GM18867 (cell line): ENCODE measurements at regions not wholly inside any gene's neighbourhood (a gene's known extent, or its start where the extent isn't known, plus 50 kb on each side); places are given as distances from the start of the nearest gene placed in this dataset.

Experiments used
- ATAC-seq: cut with Tn5 transposase; IDR thresholded peaks from one replicate; pipeline ENCODE4 v1.9.1; 2021; ENCODE audit warnings: mild to moderate bottlenecking, moderate library complexity; ENCODE audit not compliant: unreplicated experiment

DNA sequence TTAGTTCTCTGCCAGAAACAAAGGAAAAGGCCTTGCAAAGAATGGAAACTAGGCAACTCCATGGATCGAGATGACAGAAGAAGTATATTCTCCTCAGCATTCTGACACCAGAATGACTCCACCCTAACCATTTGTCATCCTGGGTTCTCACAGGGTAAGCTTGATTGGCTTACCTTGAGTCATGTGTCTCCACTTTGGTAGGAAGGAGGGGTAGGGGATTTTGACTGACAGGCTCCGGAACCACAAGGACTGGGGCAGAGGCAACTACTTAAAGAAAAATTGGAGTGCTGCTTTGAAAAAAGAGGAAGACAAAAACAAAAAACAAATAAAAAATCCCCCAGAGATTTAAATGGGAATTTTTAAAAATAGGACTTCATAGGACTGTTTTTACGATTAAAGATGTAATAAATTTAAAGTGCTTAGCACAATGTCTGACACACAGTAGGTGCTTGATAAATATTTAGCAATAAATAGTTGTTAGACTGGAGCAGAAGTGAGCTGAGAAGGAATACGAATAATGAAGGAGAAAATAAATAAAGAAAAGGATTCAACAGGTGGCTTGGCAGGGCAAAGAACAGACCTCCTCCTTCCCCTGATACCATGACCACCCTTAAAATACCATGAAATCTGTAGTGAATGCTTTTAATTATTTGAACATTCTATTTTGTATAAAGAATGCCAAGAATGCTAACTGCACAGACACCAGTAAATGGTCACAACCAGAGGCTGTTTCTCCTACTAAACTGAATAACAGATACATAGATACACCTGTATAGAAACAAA, 230.2 kb downstream of the CDCA7 start:
- ATAC-seq, result no peak

DNA sequence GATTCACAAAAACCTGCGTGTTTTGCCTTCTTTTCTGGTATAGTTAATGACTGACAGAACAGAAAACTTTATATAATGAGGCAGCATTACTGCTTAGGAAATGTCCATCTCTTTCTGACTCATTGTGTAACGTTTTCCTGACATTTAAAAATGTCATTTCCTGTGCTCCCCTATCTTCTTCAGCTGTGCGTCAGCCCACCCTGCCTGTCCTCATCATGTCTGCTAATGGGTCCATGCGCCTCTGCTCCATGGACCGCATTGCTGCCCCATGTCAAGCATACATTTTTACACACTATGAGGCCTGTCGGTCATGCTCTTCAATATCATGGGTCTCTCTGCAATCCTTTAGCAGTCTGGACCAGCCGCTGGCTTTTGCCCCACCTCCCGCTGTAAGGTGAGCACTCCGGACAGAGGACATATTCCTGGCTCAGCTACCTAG, 234.3 kb downstream of the CDCA7 start:
- ATAC-seq, result no peak

DNA sequence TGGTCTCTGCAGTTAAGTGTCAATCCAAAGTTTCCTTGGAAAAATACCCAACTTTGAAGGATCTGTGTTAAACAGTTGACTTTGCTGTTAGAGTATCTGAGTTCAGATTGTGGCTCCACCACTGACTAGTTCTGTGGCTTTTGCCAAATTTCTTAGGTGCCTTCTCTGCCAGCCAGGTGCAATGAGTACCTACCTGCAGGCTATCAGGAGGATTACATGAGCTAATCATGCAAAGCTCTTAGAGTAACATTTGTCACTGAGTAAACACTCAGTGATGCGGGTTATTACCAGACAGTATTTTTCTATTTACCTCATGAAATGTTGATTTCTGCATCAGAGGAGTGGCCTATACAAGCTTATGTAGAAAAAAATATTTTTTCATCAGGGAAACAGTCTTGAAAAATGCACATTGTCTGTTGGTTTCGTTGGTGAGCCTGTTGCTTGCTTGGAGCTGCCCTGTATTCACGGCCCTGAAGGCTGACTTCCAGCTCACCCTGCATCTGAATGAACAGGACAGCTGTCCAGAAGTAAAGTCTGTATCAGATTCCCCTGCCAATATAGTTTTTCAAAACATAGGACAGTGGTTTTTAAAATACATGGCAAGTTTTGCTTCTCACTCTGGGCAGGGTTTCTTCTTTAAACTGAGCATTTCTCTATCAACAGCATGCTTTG, 235.1 kb downstream of the CDCA7 start:
- ATAC-seq, result no peak

DNA sequence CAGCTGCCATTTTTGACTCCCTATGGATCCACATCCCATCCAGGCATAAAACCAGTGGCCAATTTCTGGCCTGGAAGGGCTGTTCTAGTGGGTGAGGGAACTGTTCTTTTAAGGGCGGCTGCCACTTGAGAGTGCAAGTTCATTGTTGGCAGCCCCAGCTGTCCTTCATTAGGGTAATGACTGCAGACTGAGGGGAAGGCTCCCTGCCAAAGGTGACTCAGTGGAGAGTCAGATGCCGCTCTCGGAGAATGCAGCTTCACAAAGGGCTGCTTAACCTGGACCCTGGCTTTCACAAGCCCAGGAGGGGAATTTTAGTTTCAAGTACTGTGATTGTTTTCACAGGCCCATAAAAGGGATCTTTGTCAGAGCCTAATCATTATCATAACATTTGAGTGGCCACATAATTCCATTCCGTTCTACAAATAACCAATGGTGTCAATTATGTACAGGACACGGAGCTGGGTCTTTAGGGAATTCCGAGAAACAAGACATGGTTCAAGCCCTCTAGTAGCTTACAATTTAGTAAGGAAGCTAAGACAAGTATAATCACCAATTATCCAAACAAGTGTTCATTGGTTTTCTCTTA, 235.7 kb downstream of the CDCA7 start:
- ATAC-seq, result no peak

DNA sequence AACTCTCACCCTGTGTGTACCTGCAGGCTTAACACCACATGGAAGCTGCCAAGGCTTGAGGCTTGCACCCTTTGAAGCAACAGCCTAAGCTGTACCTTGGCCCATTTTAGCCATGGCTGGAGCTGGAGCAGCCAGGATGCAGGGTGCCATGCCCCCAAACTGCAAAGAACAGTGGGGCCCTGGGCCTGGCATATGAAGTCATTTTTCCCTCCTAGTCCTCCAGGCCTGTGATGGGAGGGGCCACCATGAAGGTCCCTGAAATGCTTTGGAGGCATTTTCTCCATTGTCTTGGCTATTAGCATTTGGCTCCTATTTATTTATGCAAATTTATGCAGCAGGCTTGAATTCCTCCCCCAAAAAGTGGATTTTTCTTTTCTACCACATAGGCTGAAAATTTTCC, 238.4 kb downstream of the CDCA7 start:
- ATAC-seq, result no peak

DNA sequence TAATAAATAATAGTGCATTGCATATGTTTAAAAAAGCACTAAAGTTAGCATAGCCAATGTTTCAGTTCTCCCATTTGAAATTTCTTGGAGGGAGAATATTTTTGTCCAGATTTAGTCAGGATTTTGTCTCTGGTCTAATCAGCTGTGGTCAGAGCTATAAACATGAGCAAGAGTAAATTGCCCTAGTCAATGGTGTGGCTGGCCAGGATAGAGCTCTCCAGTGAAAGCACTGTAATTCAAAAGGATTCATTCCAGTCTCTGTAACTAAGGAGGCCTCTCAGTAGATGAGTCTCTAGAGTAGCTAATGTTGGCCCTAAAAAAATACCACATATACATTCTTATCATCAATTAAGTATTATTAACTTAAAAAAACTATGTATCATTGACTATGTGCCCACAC, 241.6 kb downstream of the CDCA7 start:
- ATAC-seq, result no peak

DNA sequence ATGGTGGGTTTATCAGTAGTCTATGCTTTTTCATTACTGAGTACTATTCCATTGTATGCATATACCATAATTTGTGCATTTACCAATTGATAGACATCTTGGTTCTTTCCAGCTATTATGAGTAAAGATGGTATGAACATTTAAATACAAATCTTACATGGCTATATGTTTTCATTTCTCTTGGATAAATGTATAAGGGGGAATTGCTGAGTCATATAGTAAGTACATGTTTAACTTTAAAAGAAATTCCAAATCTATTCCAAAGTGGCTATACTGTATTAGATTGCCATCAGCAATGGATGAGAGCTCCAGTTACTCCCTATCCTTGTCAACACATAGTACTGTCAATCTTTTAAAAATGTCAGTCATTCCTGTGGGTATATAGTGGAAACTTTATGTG, 243.9 kb downstream of the CDCA7 start:
- no peak for ATAC-seq

DNA sequence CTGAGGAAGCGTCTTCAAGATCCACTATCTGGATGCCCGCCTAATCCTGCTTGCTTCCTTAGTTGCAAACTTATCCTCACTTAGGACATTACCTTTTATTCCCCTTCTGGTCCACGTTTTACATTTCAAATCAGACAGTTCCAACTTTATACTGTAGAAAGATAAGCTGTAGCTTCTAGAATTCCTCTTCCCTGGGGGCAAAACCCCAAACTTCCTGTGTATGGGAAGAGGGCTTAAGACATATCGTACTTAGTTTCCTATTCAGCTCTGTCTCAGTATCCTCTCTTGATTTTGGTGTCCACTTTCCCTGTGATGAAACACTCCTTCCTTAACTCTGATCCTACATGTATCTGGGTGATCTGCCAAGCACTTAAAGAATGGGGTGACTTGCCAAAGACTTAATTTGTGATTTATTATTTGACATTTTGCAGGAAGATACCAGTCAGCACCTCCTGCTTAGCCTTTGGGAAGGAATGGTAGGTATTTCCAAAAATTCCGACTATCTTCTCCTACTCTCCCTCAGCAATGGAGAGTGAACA, 245.2 kb downstream of the CDCA7 start:
- no peak for ATAC-seq

DNA sequence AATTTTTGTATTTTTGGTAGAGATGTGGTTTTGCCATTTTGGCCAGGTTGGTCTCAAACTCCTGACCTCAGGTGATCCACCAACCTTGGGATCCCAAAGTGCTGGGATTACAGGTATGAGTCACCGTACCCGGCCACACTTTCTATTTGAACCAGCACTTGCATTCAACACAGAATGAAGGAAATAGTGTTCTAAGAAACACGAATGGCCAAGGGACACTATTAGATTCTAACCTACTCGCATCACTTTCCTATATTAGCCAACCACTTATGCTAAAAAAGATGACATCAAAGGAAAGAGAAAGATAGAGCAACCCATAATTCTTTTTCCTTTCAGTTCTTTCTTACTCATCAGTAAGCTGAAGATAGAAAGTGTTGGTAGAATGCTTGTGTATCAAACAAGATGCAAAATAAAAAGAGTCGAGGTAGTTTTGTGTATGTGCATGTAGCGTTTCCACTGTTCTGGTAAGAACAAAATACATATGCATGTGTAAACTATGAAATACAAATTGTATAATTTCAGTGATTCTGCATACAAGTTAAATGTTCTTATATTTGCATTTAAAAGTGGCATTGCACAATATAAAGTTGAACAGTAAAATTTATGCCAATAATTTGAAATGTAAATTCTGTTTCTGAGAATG, 247.6 kb downstream of the CDCA7 start:
- ATAC-seq, result no peak

DNA sequence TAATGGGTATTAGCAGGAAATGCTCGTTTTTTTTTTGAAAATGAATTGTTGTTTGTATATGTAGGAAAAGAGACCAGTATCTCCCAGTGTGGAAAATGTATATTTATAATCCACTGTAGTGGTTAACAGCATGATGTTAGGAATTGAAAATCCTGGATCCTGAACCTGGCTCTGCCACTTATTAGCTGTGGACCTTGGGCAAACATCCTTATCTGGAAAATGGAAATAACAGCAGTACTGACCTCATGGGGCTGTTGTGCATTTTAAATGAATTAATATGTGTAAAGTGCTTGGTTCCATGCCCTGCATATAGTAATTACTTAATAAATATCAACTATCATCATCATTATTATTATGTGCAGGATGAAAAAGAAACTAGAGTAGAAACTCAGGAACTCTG, 251.3 kb downstream of the CDCA7 start:
- ATAC-seq, result no peak

DNA sequence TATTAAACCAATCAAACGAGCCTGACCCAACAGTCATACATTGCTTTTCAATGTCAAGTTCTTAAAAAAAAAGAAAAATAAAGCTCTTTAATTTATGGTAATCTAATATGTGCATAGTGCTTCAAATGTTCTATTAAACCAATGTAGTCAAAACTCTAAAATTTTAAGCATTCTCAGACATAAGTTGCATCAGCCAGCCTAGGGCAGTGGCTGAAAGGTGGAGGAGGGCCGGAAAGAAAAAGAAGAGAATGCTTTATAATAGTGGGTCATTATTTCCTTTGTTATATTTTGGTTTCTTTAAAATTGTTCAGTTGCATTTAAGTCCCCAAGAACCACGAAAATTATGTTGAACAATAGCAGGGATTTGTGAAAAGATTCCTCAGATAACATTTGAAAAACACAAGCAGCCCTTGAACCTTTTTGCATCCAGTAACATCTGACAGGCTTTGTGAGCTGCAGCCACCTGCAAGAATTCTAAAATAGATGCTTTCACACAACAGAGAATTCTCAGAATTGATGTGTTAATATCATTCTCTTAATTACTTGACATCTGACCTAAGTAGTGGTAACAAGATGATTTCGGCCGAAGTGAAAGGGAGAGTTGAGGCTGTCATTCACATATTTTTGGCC, 252.1 kb downstream of the CDCA7 start:
- no peak for ATAC-seq

DNA sequence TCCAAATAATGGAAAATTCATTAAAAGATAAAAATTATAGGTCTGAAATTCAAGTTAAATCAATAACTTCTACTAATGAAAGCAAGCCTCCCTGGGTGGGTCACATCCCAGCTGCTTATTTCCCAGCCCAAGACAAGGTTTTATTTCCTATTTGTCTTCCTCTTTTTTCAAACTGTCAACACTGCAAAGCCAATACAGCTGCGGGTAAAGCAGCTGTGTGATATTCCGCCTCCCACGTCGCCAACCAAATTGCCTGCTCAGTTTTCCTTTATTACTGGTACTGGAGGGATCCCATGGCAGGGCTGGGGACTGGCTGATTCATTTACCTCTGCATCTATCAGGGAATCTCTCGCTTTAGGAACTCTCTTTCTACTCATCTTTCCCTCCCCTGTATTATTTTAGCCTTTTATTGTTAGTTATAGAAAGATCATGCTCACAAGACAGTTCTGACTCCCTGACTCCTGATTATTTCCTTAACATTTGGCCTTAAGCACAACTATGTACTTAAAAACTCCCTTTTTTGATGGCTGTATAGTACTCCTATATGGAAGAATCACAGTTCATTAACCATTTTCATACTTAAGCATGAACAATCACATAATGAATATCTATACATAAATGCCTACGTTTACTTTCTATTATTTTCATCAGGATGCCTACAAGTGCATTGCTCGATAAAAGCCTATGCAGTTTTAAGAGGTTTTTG, 253.1 kb downstream of the CDCA7 start:
- ATAC-seq, result no peak

DNA sequence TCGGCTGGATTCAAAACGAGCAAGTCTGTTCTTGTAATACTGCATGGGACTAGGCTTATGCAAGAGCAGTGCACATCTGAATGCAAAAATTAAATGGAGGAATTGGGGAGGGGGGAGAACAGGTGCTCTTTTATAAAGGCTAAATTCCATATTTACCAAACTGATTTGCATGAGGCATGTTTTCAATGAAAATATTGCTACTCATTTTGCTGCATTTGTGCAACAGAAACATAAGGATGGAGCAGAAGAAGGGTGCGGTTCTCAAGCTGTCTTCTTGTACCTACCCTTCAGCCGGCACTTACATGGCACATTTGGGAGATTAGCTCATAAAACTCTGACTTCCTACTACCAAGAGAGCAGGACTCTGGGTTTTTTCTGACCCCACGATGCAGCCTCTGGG, 256.4 kb downstream of the CDCA7 start:
- no peak for ATAC-seq

DNA sequence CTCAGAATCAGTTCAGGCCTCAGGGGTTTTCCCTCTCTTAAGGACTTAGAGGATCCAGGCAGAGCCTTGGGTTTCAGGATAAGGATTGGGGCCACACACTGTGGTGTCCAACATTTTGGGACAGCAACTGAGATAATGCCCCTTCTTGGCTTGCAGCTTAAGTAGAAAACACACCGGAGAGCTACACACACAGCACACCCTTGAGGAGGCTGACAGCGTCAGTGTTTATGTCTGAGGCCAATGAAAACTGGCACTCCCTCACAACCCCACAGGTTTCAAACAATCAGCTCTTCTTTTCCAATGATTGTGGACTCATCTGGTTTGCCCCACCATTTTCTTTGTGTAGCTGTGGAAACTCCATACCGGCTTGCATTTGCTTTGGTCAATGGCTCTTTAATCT, 257.7 kb downstream of the CDCA7 start:
- ATAC-seq, result no peak

DNA sequence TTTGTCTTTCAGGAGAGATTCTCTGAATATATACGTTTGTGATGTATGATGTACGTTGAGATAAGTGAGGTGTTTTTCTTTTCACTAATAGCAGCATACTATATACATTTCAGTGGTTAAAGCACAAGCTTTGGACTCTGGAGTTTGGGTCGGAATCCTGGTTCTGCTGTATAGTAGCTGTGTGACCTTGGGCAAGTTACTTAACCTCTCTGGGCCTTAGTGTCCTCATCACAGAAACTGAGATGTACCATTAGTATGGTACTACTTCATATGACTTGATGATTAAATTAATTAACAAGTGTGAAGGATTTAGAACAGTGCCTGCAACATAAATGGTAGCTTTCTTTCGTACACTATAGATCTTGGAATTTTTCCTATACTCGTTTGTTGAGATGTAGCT, 258.7 kb downstream of the CDCA7 start:
- ATAC-seq, result no peak

DNA sequence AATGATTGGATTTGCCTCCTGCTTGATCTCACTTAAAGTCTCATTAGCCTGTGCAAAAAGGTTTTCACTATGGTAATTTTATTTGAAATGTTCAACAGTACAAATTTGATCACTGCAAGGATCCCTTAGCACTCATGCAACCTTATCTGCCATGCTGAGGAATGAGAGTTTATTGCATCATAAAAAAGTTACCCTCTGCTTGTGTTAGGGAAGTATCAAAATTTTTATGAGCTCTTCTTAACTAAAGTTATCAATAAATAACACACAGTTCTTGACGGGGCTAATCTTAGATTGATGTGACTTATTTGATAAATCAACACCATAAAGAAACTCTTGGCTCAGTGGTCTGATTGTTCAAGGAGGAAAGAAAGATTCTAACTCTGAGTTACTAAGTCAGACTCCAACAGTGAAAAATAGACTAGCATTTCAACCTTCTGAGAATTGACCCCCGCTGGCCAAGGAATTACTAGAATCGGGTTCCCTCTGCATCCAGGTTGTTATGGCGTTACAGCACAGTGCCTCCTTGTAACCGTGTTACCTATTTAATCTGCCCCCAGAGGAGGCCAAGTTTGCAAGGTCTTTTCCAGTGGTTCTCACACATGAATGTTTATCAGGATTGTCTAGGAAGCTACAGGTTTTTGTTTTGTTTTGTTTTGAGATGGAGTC, 259.7 kb downstream of the CDCA7 start:
- no peak for ATAC-seq

DNA sequence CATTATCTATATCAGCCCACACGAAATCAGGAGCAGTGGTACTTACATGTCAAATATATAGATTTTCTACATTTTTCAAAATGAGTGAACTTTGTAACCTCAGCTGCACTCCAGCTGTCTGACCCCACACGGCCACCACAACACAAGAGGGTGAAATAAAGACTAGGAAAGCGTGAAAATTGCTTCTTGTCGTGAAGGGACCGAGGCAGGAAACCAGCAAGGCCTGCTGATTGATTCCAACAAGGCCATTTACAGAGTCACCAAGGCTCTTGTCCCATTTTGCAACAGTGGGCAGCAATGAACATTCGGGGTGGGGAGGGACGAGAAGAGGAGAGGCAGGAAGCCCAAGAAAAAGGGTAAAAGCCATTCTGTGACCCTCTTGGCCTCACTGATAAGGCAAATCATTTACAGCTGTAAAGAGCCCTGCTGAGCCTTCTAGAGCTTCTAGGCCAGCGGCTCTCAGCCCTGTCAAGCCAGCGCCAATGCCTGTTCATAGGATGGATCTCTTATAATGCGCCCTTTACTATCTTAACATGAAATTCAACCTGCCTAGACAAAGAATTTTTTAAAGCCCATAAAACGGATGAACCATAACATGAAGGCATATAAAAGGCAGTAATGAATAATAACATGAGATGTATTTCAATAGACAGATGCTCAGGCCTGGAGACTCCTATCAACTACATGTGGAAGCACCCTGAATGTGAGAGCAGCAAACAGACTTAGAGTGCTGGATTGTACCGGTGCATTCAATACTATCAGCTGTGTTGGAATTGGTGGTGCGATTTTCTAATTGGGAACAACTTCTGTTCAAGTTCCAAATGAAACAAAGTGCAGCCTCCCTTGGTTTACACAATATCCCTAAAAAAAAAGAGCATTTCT, 269.0 kb downstream of the CDCA7 start:
- ATAC-seq, result no peak

DNA sequence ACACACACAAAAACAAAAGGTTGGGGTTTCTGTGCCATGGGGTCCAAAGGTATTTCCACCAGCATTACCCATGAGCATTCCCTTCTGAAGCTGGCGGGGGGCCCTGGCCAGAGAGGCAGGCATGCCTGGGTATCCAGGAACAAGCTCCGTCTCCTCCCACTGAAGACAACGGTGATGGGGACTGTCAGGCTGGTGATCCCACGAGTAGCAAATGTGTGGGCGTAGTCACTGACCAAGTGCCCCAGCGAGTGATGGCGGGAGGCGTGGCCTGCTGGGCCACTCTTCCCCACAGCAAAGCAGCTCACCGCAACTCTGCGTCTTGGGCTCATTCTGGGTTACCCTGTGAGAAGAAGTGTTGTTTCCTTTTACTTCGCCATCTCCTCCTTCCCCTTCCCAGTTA, 270.6 kb downstream of the CDCA7 start:
- ATAC-seq, result no peak

DNA sequence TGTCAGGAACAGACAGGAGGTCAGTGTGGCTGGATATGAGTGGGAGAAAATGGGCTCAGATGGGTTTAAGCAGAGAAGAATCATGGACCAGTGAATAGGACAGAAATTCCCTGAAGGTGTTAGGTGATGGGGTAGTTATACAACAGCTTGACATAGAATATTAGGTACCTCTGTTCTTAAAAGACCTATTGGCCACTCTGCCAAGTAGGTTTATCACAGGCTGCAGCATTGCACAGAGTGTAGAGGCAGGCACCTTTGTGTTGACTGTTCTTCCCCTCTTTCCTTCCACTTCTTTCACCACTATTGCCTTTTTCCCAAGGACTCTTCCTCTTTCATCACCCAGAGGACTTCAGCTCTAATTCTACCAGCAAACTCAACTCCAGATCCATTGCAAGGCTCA, 274.4 kb downstream of the CDCA7 start:
- no peak for ATAC-seq
